OCI-LY3 (cell line): ENCODE measurements at regions not wholly inside any gene's neighbourhood (a gene's known extent, or its start where the extent isn't known, plus 50 kb on each side); places are given as distances from the start of the nearest gene placed in this dataset.

Source experiments
- CTCF ChIP-seq: fragments of 200-600, 300-600 bp; sonication (generic); IDR thresholded peaks from 2 replicates; pipeline ENCODE4 v1.5.1; 2014; ENCODE audit warnings: antibody characterized with exemption, low read length, low read depth
- EZH2phosphoT487 ChIP-seq: fragments of 200-600 bp; shearing (Covaris generic); IDR thresholded peaks from 2 replicates; pipeline ENCODE4 v1.6.1; 2018; ENCODE audit warnings: antibody characterized with exemption, mixed run types, low read depth

DNA sequence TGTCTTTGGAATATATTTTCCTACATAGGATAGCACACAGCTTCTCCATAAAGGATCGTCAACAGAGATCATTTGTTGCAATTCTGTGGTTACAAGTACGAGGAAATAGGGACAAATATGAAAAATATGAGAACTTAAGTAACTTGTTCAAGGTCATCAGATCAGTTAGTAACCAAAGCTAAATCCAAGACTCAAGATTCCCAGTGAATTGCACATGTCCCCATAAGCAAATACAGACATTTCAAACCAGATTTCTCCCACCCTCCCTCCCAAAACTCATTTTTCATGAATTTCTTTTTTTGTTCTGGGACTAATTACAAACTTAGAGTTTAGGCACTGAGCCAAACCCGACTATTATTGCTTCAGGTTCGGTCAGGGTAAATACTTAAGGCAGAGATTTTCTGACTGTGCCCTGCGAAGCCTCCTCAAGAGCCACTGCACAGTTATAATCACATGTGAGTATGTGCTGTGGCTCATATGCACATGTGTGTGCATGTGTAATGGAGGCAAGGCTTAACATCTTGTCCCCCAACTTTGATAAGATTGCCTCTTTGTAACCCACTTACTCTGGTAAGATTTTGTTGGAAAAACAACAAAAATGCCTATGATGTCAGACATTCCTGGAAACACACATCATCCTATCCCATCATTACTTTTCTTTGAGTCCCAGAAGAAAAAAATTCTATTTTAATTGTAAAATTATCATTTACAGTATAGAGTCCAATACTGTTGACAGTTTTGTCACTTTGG is 216.2 kb downstream of the CD83 start:
- TF ChIP-seq CTCF (no peak), EZH2phosphoT487 (no peak)
